ENCODE measurements at regions not wholly inside any gene's neighbourhood (a gene's known extent, or its start where the extent isn't known, plus 50 kb on each side); places are given as distances from the start of the nearest gene placed in this dataset.
"Not testable (repeated sequence)": the region's sequence is repeated elsewhere in the genome, so short reads cannot be mapped to it uniquely, and the experiment has no call there.

- DNase-seq (ENCODE audit: low spot score) = no peak
Observed at GRCh38 chr12:91482231-91482630, 299.6 kb upstream of the DCN start.

DNA sequence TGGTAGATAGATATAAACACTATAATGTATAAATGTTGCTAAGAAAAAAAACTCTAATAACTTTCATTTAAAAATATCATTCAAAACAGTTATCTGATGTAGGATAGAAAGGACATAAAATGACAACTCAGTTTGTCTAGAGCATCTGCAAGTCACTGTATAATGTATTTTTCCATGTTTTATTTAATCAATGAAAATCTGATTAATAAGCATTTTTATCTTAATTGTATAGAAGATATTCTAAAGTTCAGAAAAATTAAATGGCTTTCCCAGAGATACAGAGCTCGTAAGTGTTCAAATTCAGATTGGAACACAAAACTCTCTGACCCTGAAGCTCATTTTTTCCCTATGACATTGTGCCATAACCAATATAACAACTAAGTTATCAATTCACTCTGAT lies 295.9 kb upstream of the DCN start:
- DNase-seq (ENCODE audit: low spot score) = no peak

- DNase-seq (ENCODE audit: low spot score) = no peak
Observed at GRCh38 chr12:91467686-91468085, 285.1 kb upstream of the DCN start.

DNA sequence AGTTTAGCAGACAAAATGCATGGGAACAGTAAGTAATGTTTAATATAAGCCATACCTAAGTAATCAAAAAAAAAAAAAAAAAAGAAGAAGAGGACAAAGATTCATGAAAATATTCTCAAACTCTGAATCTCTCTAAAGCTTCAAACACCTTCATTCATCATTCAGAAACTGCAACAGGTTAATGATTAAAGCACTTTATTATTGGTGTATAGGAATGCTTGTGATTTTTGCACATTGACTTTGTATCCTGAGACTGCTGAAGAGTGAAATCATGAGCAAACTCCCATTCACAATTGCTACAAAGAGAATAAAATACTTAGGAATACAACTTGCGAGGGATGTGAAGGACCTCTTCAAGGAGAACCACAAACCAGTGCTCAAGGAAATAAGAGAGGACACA lies 278.4 kb upstream of the DCN start:
- no peak for DNase-seq (ENCODE audit: low spot score)

- no peak for DNase-seq (ENCODE audit: low spot score)
Observed at GRCh38 chr12:91460469-91460868, 277.9 kb upstream of the DCN start.

DNA sequence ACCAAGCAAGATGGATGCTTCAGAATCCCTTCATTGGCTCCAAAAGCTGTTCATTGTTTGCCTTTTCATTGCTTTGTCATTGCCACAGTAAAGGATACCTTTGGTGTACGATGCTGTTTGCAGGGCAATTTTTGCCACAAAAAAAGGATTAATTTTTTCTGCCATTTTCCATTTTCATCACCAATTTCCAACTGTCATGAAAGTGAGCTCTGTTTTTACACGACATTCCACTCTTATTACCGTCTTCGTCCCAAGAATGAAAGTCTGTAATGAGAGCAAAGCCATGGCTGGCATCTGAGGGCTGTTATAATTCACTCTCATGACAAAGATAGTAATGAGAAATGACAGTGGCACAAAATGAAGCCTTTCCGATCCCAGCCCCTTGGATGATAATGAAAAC lies 272.7 kb upstream of the DCN start:
- DNase-seq (ENCODE audit: low spot score) = no peak

DNA sequence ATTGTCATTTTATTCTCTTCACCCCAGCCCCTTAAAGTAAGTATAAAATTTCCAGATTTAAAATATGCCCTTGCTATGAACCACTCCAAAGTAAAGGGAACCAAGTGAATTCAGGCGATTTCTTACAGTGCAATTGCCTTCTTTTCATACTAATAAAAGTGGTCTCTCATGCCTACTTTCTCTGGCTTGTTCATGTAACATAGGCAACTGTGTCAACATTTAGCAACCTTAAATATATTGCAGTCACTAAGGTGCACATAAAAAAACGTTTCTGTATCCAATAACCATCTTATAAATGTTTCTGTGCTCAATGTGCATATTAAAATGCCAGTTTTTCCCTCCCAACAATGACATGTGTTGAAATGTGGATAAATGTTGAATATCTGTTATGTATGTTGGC lies 271.6 kb upstream of the DCN start:
- DNase-seq (ENCODE audit: low spot score) = no peak

DNA sequence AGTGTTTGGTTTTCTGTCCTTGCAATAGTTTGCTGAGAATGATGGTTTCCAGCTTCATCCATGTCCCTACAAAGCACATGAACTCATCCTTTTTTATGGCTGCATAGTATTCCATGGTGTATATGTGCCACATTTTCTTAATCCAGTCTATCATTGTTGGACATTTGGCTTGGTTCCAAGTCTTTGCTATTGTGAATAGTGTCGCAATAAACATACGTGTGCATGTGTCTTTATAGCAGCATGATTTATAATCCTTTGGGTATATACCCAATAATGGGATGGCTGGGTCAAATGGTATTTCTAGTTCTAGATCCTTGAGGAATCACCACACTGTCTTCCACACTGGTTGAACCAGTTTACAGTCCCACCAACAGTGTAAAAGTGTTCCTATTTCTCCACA lies 269.8 kb upstream of the DCN start:
- not testable (repeated sequence) for DNase-seq (ENCODE audit: low spot score)

GRCh38 chr12:91441993-91442952 lies 259.7 kb upstream of the DCN start:
- no peak for DNase-seq (ENCODE audit: low spot score)

- DNase-seq (ENCODE audit: low spot score) = no peak
Observed at GRCh38 chr12:91441246-91441645, 258.6 kb upstream of the DCN start.

DNA sequence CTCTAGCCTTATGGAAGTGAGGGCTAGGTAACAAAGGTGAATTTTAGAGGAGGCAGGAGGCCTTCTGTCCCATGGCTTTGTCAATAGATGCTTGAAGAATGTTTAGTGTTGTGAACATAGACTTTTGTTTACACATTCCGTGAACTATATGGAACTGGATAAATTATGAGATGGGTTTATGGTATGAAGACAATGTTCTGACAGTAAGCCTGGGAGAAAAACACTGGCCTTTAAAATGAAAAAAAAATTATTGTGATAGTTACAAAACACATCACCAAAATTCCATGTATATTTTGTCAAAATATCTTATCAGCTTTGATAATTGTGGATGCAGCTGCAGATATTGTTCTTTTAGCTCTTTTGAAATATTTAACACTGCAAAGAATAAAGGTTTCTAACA lies 251.5 kb upstream of the DCN start:
- DNase-seq (ENCODE audit: low spot score) = no peak

DNA sequence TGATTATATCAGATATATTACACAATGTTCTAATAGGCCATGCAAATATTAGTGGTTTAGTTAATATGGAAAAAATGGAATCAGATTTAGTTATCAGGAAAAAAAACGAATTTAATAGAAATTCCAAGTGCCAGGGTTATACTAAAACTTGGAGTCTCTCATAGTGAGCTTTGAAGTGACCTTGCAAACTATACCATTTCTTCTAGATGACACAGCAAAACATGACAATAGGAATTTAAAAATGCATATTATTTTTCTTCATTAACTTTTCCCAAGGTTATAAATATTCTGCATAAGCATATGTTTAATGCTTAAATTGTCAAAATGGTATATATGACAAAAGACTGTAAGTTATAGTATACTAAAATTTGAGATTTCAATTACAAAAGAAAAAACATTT lies 250.1 kb upstream of the DCN start:
- no peak for DNase-seq (ENCODE audit: low spot score)

DNA sequence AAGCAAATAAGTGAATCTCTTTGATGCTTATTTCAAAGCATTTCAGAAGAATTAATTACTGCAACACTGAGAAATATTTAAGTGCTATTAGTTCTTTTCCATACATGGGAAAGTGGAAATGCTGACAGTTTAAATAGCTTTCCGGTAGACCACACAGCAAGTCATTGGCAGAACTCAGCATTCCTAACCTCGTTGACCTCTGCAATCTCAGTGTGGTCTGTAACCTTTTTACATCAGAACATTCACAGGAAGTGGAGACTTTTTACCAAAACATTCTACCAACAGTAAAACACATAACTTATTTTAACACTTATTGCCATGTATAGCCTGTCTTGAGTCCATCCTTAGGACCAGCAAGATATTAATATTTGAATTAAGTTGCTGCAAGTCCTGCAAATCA lies 249.5 kb upstream of the DCN start:
- no peak for DNase-seq (ENCODE audit: low spot score)

DNA sequence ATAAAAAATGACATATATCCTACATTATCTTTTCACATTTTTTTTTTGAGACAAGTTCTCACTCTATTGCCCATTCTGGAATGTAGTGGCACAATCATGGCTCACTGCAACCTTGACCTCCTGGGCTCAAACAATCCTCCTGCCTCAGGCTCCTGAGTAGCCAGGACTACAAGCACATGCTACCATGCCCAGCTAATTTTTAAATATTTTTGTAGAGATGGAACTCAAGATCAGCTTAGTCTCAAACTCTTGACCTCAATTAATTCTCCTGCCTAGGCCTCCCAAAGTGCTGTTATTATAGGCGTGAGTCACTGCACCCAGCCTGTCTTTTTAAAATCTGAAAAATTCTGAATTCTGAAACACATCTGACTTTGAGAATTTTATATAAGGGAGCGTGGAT lies 241.9 kb upstream of the DCN start:
- no peak for DNase-seq (ENCODE audit: low spot score)

GRCh38 chr12:91423693-91424050 lies 241.1 kb upstream of the DCN start:
- DNase-seq (ENCODE audit: low spot score) = no peak

- DNase-seq (ENCODE audit: low spot score) = no peak
Observed at GRCh38 chr12:91422811-91423692, 240.4 kb upstream of the DCN start.

GRCh38 chr12:91422127-91422526 lies 239.5 kb upstream of the DCN start:
- DNase-seq (ENCODE audit: low spot score) = no peak

GRCh38 chr12:91419809-91420208 lies 237.2 kb upstream of the DCN start:
- DNase-seq (ENCODE audit: low spot score) = no peak

DNA sequence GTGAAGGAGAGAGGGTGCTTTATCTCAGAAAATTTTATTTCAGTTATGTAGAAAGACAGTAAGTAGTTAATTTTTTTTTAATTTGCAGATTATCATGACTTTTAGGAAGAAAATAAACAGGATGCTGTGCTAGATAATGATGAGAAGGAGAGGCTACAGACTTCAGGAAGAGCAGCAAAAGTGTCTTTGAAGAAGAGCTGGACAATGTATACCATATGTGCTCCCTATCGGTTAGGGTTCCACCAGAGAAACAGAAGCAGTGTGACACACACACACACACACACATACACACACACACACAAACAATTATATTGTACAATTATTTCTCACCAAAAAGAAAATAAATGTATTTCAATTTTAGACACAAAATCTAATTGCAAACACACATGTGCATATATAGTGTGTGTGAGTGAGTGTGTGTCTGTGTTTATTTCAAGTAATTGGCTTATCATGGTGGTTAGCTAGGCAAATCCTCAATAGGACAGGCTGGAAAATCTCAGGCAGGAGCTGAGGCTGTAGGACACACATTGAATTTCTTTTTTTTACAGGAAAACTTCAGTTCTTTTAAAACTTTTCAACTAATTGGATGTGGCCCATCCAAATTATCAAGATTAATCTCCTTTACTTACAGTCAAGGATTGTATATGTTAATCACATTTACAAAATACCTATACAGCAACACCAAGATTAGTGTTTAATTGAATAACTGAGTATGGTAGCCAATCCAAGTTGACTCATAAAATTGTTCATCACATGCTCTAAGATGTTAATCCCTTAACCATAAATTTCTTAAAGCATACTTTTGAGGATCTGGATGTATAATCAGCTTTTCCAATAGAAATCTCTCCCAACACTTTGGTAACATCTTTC lies 235.8 kb upstream of the DCN start:
- no peak for DNase-seq (ENCODE audit: low spot score)

DNA sequence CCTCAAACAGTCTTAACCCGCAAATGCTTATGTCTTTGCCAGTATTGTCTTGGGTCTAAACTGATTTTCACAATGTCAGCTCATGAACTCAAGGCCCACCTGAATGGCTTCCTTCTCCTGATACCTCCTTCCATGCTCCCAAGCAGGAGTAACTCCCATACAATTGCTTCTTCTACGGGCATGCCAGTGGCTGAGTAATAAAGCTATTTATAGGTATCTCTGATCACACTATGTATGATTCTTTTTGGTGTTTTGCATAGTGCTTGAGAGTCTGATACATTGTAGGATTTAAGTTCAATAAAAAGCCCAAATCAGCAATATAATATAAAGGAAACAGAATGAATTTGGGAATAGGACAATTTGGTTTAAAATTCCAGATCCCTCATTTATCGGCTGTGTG lies 235.0 kb upstream of the DCN start:
- DNase-seq (ENCODE audit: low spot score) = no peak

DNA sequence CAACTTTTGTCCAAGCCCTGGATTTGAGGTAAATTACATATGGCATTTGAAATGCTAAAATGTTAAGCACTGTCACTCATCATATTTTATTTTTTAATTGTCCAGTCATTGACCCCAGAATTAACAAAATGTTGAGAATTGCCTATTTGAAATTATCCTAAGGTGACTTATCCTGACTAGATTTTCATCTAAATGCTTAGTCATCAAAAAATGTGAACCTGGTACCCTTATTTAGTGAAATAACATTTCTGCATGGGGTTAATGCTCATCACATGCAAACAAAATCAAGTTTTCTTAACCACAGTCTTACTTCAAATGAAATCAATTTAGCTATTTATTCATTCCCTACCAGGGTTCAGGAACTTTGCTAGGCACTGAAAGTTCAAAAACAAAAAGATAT lies 232.0 kb upstream of the DCN start:
- no peak for DNase-seq (ENCODE audit: low spot score)
